ENCODE measurements at regions not wholly inside any gene's neighbourhood (a gene's known extent, or its start where the extent isn't known, plus 50 kb on each side); places are given as distances from the start of the nearest gene placed in this dataset.

GRCh38 chr5:12177225-12177624 is 273.0 kb upstream of the CTNND2 start:
- TF ChIP-seq, protein P1, sequence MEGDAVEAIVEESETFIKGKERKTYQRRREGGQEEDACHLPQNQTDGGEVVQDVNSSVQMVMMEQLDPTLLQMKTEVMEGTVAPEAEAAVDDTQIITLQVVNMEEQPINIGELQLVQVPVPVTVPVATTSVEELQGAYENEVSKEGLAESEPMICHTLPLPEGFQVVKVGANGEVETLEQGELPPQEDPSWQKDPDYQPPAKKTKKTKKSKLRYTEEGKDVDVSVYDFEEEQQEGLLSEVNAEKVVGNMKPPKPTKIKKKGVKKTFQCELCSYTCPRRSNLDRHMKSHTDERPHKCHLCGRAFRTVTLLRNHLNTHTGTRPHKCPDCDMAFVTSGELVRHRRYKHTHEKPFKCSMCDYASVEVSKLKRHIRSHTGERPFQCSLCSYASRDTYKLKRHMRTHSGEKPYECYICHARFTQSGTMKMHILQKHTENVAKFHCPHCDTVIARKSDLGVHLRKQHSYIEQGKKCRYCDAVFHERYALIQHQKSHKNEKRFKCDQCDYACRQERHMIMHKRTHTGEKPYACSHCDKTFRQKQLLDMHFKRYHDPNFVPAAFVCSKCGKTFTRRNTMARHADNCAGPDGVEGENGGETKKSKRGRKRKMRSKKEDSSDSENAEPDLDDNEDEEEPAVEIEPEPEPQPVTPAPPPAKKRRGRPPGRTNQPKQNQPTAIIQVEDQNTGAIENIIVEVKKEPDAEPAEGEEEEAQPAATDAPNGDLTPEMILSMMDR (IDR thresholded peaks at IDR 0.05) = no peak
- no peak for TF ChIP-seq POLR2A (IDR thresholded peaks at IDR 0.05; ENCODE audit: low read depth)

Measured in esophagus muscularis mucosa (tissue), 3 donors.